HEK293T (cell line): ENCODE measurements at regions not wholly inside any gene's neighbourhood (a gene's known extent, or its start where the extent isn't known, plus 50 kb on each side); places are given as distances from the start of the nearest gene placed in this dataset.
"Not testable (repeated sequence)": the region's sequence is repeated elsewhere in the genome, so short reads cannot be mapped to it uniquely, and the experiment has no call there.

Experiments used
- ARNT ChIP-seq: fragments of 450-650 bp; IDR thresholded peaks from 2 replicates; pipeline ENCODE4 v1.6.1; 2017; ENCODE audit warnings: mild to moderate bottlenecking
- ELF4 ChIP-seq: fragments of 450-650 bp; IDR thresholded peaks from 2 replicates; pipeline ENCODE4 v1.6.1; 2017; ENCODE audit warnings: antibody characterized with exemption
- FOXK2 ChIP-seq: fragments of 450-650 bp; IDR thresholded peaks from 2 replicates; pipeline ENCODE4 v1.6.1; 2016; ENCODE audit warnings: mild to moderate bottlenecking
- HDGF ChIP-seq: fragments of 450-650 bp; IDR thresholded peaks from 2 replicates; pipeline ENCODE4 v1.6.1; 2017; ENCODE audit warnings: antibody characterized with exemption, borderline replicate concordance
- NFRKB ChIP-seq: fragments of 450-650 bp; IDR thresholded peaks from 2 replicates; pipeline ENCODE4 v1.6.1; 2016; ENCODE audit warnings: mild to moderate bottlenecking, moderate library complexity
- PKNOX1 ChIP-seq: fragments of 450-650 bp; IDR thresholded peaks from 2 replicates; pipeline ENCODE4 v1.6.1; 2016
- SP1 ChIP-seq: fragments of 450-650 bp; IDR thresholded peaks from 2 replicates; pipeline ENCODE4 v1.6.1; 2017
- TARDBP ChIP-seq: fragments of 450-650 bp; IDR thresholded peaks from 2 replicates; pipeline ENCODE4 v1.6.1; 2016

- TF ChIP-seq SP1, ARNT, NFRKB, FOXK2, HDGF, PKNOX1, TARDBP, ELF4: not testable (repeated sequence)
These were observed 220.9 kb downstream of the VAPA start for GRCh38 chr18:10134749-10135148.
